ENCODE measurements at regions not wholly inside any gene's neighbourhood (a gene's known extent, or its start where the extent isn't known, plus 50 kb on each side); places are given as distances from the start of the nearest gene placed in this dataset.
A peak's percentile ranks its signal among the peaks of the same experiment; 100 is the strongest.
"Not testable (repeated sequence)": the region's sequence is repeated elsewhere in the genome, so short reads cannot be mapped to it uniquely, and the experiment has no call there.

GRCh38 chr7:96827701-96828100 is 118.1 kb upstream of the SEM1 start:
- Histone ChIP-seq H3K36me3 (ENCODE audit: insufficient read depth, insufficient read length, low read length) (no peaks in the 10 kb centered on the region), H3K27me3 (ENCODE audit: insufficient read depth, insufficient read length) (no peaks in the 10 kb centered on the region), H3K4me3 (ENCODE audit: insufficient read length, low read depth) (no peak overlapping the region), H3K9me3 (ENCODE audit: insufficient read depth, low read length) (no peaks in the 10 kb centered on the region), H3K9ac (ENCODE audit: insufficient read length, low read depth) (no peak overlapping the region), H3K4me1 (ENCODE audit: insufficient read depth, insufficient read length) (no peaks in the 10 kb centered on the region)
- DNase-seq (ENCODE audit: low read depth, low spot score): peak; percentile 1
- TF ChIP-seq ZNF274 (IDR thresholded peaks at IDR 0.05; ENCODE audit: low read depth, low read length): no peak
- TF ChIP-seq SUZ12 (IDR thresholded peaks at IDR 0.05; ENCODE audit: extremely low read depth, insufficient read depth, insufficient read length): no peak
- TF ChIP-seq YY1 (IDR thresholded peaks at IDR 0.05; ENCODE audit: insufficient read depth, insufficient read length): no peak

GRCh38 chr7:96829121-96829520 is 119.5 kb upstream of the SEM1 start:
- DNase-seq (ENCODE audit: low read depth, low spot score); H3K27me3 ChIP-seq (ENCODE audit: insufficient read depth, insufficient read length); H3K4me1 ChIP-seq (ENCODE audit: insufficient read depth, insufficient read length); H3K9me3 ChIP-seq (ENCODE audit: insufficient read depth, low read length); H3K36me3 ChIP-seq (ENCODE audit: insufficient read depth, insufficient read length, low read length); H3K9ac ChIP-seq (ENCODE audit: insufficient read length, low read depth); H3K4me3 ChIP-seq (ENCODE audit: insufficient read length, low read depth): not testable (repeated sequence)

- Histone ChIP-seq H3K4me1 (ENCODE audit: insufficient read depth, insufficient read length) (no peaks in the 10 kb centered on the region), H3K27me3 (ENCODE audit: insufficient read depth, insufficient read length) (no peaks in the 10 kb centered on the region), H3K9me3 (ENCODE audit: insufficient read depth, low read length) (no peaks in the 10 kb centered on the region), H3K9ac (ENCODE audit: insufficient read length, low read depth) (no peak overlapping the region), H3K36me3 (ENCODE audit: insufficient read depth, insufficient read length, low read length) (no peaks in the 10 kb centered on the region), H3K4me3 (ENCODE audit: insufficient read length, low read depth) (no peak overlapping the region)
- TF ChIP-seq SUZ12 (IDR thresholded peaks at IDR 0.05; ENCODE audit: extremely low read depth, insufficient read depth, insufficient read length) (no peak), ZNF274 (IDR thresholded peaks at IDR 0.05; ENCODE audit: low read depth, low read length) (no peak), YY1 (IDR thresholded peaks at IDR 0.05; ENCODE audit: insufficient read depth, insufficient read length) (no peak)
- no peak for DNase-seq (ENCODE audit: low read depth, low spot score)
Measured at GRCh38 chr7:96831446-96831845, 121.8 kb upstream of the SEM1 start.

- H3K4me3 ChIP-seq (ENCODE audit: insufficient read length, low read depth): no peak overlapping the region
- H3K4me1 ChIP-seq (ENCODE audit: insufficient read depth, insufficient read length): no peaks in the 10 kb centered on the region
- no peak for DNase-seq (ENCODE audit: low read depth, low spot score)
- TF ChIP-seq ZNF274 (IDR thresholded peaks at IDR 0.05; ENCODE audit: low read depth, low read length) (no peak), SUZ12 (IDR thresholded peaks at IDR 0.05; ENCODE audit: extremely low read depth, insufficient read depth, insufficient read length) (no peak)
- H3K9ac ChIP-seq (ENCODE audit: insufficient read length, low read depth): no peak overlapping the region
- H3K27me3 ChIP-seq (ENCODE audit: insufficient read depth, insufficient read length): no peaks in the 10 kb centered on the region
- H3K36me3 ChIP-seq (ENCODE audit: insufficient read depth, insufficient read length, low read length): no peaks in the 10 kb centered on the region
- no peaks in the 10 kb centered on the region for H3K9me3 ChIP-seq (ENCODE audit: insufficient read depth, low read length)
Measured at GRCh38 chr7:96832092-96832662, 122.5 kb upstream of the SEM1 start.

- Histone ChIP-seq H3K9ac (ENCODE audit: insufficient read length, low read depth) (no peak overlapping the region), H3K4me3 (ENCODE audit: insufficient read length, low read depth) (no peak overlapping the region), H3K36me3 (ENCODE audit: insufficient read depth, insufficient read length, low read length) (no peaks in the 10 kb centered on the region), H3K27me3 (ENCODE audit: insufficient read depth, insufficient read length) (no peaks in the 10 kb centered on the region), H3K9me3 (ENCODE audit: insufficient read depth, low read length) (no peaks in the 10 kb centered on the region), H3K4me1 (ENCODE audit: insufficient read depth, insufficient read length) (no peaks in the 10 kb centered on the region)
- DNase-seq (ENCODE audit: low read depth, low spot score): no peak
- TF ChIP-seq YY1 (IDR thresholded peaks at IDR 0.05; ENCODE audit: insufficient read depth, insufficient read length) (no peak), SUZ12 (IDR thresholded peaks at IDR 0.05; ENCODE audit: extremely low read depth, insufficient read depth, insufficient read length) (no peak), ZNF274 (IDR thresholded peaks at IDR 0.05; ENCODE audit: low read depth, low read length) (no peak)
Measured at GRCh38 chr7:96833676-96834453, 124.2 kb upstream of the SEM1 start.

- Histone ChIP-seq H3K27me3 (ENCODE audit: insufficient read depth, insufficient read length) (no peaks in the 10 kb centered on the region), H3K9ac (ENCODE audit: insufficient read length, low read depth) (no peak overlapping the region), H3K4me1 (ENCODE audit: insufficient read depth, insufficient read length) (no peaks in the 10 kb centered on the region), H3K9me3 (ENCODE audit: insufficient read depth, low read length) (no peaks in the 10 kb centered on the region), H3K4me3 (ENCODE audit: insufficient read length, low read depth) (no peak overlapping the region), H3K36me3 (ENCODE audit: insufficient read depth, insufficient read length, low read length) (no peaks in the 10 kb centered on the region)
- TF ChIP-seq YY1 (IDR thresholded peaks at IDR 0.05; ENCODE audit: insufficient read depth, insufficient read length): no peak
- DNase-seq (ENCODE audit: low read depth, low spot score): no peak
Measured at GRCh38 chr7:96836456-96836855, 126.8 kb upstream of the SEM1 start.

- H3K4me3 ChIP-seq (ENCODE audit: insufficient read length, low read depth): no peak overlapping the region
- no peaks in the 10 kb centered on the region for H3K9me3 ChIP-seq (ENCODE audit: insufficient read depth, low read length)
- DNase-seq (ENCODE audit: low read depth, low spot score): no peak
- TF ChIP-seq ZNF274 (IDR thresholded peaks at IDR 0.05; ENCODE audit: low read depth, low read length) (no peak), YY1 (IDR thresholded peaks at IDR 0.05; ENCODE audit: insufficient read depth, insufficient read length) (no peak), SUZ12 (IDR thresholded peaks at IDR 0.05; ENCODE audit: extremely low read depth, insufficient read depth, insufficient read length) (no peak)
- no peaks in the 10 kb centered on the region for H3K27me3 ChIP-seq (ENCODE audit: insufficient read depth, insufficient read length)
- H3K36me3 ChIP-seq (ENCODE audit: insufficient read depth, insufficient read length, low read length): no peaks in the 10 kb centered on the region
- no peak overlapping the region for H3K9ac ChIP-seq (ENCODE audit: insufficient read length, low read depth)
- H3K4me1 ChIP-seq (ENCODE audit: insufficient read depth, insufficient read length): no peaks in the 10 kb centered on the region
Measured at GRCh38 chr7:96837593-96837992, 127.9 kb upstream of the SEM1 start.
